ENCODE measurements at regions not wholly inside any gene's neighbourhood (a gene's known extent, or its start where the extent isn't known, plus 50 kb on each side); places are given as distances from the start of the nearest gene placed in this dataset.
A peak's percentile ranks its signal among the peaks of the same experiment; 100 is the strongest.

DNA sequence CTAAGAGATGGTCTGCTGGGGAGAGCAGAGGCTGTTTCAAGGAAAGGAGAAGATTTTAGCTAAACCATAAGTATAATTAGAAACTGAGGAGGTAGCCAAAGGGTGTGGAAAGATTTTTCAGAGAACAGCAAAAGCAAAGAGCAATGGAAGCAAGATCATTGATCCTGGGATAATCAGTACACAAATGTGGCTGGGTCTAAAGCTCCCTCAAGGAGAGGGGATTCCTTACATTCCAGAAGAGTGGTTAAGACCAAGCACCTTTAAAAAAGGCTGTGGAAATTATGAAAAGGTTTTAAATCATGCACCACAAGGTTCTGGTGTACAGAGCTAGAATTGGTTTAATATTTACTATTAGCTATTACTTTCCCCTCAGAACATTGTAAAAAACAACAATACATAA, 246.0 kb upstream of the UBE2E3 start:
- no peak for DNase-seq

- DNase-seq = peak; percentile 12
Measured at GRCh38 chr2:180733330-180733729, 247.1 kb upstream of the UBE2E3 start.

- no peak for DNase-seq
Measured at GRCh38 chr2:180732337-180732736, 248.1 kb upstream of the UBE2E3 start.

DNA sequence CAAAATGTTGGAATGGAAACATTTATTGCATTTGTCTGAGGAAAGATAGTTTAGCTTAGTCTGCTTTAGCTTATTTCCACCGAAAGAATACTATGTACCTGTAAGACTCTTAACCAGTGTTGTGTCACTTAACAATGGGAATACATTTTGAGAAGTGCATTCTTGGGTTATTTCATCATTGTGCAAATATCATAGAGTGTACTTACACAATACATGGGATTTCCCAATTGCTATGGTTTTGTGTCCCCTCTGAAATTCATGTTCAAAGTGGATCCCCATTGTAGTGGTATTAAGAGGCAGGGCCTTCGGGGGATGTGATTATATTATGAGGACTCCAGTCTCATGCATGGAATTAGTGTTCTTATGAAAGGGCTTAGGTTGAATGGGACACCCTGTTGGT, 249.4 kb upstream of the UBE2E3 start:
- DNase-seq = no peak

DNA sequence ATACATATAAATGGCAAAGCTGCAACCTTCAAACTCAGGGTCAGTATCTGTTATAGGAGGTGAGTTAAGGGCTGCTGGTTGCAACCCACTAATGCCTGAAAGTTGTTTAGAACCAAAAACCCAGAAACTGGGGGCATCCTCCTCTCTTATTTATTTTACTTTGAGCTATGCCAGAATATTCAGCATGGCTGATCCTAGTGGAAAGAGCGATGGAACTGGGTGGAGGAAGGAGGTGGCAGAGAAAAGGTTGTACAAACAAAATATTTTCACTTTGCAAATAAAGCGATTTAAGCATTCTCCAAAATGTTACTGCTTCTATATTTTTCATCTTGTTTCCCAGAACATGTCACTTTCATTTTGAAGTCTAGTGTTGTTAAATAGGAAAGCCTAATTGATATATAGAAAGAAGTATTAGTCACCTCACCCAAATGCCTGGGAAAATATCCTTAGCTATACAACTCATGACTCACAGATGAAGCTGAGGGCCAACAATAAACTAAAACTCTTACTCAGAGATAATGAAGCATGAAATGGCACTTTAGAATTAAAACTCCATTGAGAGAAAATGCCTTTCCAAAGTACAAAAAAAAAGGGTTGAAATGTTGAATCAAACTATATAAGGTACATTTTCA, 251.4 kb upstream of the UBE2E3 start:
- DNase-seq = no peak

DNA sequence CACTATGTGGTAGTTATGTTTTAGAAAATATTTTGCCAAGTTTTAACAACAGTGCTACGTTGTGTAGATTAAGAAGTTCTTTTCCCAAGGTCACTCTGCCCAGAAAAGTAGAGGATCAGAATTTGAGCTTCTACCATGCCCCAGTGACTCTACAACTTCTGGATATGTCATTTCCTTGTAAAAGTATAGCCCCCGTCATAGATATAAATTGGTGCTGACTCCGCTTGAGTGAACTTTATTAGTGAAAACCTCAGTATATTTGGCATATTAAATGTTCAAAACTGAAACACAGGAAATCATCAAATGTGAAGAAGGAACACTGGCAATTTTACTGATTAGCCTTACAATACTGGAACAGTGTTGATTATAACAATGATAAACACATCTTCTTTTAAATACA, 256.7 kb upstream of the UBE2E3 start:
- DNase-seq = no peak

DNA sequence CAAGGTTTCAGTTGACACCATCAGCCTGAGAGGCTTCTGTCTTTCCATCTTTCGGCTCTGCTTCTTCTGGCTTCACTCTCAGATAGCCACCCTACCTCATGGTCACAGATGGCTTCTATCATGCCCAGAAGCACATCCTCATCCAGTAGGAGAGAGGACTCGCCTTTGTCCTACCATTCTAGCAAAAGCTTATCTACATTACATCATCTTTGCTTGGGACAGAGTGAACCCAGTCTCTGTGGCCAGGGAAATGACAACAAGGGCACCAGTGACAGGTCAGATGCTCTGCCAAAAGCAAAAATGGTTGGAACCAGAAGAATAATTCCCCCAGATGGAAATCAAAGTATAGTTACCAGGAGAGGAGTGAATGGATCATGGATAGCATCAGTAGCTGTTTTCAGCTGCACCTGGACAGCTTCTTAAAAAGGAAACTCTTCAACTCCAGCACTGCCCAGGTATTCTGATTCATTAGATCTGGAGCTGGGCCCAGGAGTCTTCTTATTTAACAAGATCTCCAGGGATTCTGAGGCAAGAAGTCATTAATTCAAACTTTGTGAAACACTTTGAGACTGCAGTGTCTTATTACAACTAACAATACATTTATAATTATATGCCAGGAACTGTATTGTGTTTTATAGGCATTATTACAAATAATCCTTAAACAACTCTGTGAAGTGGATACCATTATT, 257.7 kb upstream of the UBE2E3 start:
- no peak for DNase-seq

GRCh38 chr2:180720829-180721228, 259.6 kb upstream of the UBE2E3 start:
- DNase-seq = no peak

DNA sequence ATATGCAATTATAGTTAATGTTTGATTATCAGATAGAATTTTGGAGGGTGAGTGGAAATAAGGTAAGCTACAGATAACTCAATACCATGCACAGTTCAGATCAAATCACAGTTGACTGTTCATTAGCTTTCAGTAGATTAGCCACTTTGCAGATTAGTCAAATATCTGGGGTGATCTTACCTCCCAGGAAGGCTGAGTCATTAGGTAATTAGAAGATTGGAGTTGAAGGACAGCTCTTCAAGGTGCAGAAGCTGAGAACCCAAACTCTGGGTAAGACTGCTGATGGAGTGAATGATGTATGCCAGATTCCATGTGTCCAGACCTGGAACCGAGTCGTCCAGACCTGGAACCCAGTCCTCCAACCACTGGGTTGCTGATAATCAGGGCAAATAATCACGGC, 262.8 kb upstream of the UBE2E3 start:
- no peak for DNase-seq

GRCh38 chr2:180716186-180717180, 263.9 kb upstream of the UBE2E3 start:
- DNase-seq = peak; percentile 20

DNA sequence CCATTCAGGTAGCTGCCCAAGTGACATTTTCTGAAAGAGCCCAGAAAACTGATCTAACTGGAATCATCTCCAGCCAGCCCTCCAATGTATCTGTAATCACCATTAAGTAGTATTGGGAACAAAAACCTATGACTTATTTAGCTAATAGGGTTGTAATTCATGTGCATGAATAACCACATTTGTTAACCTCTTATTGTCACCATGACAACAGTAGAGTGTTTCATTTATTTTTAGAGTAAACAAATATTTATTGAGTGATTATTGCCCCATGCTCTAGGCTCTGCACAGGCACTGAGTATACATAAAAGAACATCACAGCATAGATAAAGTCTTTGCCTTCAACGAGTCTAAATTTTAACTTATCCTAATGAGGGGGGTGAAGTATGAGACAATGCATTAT, 265.4 kb upstream of the UBE2E3 start:
- DNase-seq = no peak

GRCh38 chr2:180709392-180710145, 270.8 kb upstream of the UBE2E3 start:
- DNase-seq = no peak

DNA sequence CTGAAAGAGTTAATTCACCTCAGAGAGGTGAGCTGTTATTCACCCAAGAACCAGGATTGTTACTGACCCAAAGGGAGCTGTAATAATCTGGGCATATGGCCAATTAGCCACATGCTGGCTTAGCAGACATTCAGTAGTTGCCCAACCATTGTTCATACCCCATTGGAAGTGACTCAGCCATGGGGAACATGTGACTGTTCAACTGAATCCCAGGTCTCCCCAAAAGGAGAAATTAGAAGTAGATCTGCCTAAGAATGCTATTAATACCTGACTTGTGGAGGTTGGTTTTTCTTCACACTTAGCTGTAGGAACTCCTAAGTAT, 272.6 kb upstream of the UBE2E3 start:
- DNase-seq = peak; percentile 56

DNA sequence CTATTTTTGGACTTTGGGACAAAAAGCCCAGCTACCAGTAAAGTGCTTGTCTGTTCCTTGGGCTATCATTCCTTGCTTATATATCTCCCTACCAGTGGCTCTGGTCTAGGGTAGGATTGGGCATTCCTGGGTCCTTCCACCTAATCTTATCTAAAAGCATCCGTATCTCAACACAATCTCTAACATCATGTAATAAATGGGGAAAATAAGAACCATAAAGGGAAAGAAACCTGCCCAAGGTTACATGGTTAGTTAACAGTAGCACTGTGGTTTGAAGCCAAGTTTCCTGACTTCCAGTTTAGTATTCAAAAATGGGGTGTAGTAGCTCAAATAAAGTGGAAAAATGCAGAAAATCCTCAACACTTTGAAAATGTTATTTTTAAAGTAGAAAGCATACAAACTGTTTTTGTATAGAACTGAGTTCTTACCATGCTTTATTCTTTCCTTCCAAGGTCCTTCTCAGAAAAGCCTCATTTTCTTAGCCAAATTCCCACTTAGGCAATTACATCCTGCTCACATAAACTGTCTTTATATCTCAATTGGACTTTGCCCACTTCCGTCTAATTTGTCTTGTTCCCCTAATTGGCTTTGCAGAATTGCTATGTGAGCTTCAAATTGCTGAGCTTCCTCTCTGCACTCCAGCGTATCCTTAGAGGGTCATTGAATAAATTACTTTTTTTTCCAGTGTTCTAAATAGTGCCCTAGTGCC, 273.1 kb upstream of the UBE2E3 start:
- DNase-seq = no peak

- DNase-seq = peak; percentile 37
Measured at GRCh38 chr2:180706694-180707093, 273.7 kb upstream of the UBE2E3 start.

DNA sequence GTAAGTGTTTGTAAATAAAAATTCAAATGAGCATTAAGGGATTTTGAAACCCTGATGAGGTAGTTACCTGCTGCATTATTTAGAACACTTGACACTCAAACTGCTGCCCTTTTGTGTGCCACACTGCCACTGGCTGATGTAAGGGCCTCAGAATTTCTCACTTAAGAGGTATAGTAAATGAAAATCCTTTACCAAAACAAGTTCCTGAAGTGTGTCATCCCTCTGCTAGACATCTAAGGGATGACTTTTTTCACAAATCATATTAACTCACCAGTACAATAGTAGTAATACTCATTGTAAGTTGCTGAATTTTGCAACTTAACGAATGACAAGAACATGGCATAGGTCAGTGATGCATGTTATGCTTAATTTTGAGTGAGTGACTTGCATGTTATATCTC, 274.9 kb upstream of the UBE2E3 start:
- peak; percentile 71 for DNase-seq

- peak; percentile 73 for DNase-seq
Measured at GRCh38 chr2:180705122-180705521, 275.3 kb upstream of the UBE2E3 start.

DNA sequence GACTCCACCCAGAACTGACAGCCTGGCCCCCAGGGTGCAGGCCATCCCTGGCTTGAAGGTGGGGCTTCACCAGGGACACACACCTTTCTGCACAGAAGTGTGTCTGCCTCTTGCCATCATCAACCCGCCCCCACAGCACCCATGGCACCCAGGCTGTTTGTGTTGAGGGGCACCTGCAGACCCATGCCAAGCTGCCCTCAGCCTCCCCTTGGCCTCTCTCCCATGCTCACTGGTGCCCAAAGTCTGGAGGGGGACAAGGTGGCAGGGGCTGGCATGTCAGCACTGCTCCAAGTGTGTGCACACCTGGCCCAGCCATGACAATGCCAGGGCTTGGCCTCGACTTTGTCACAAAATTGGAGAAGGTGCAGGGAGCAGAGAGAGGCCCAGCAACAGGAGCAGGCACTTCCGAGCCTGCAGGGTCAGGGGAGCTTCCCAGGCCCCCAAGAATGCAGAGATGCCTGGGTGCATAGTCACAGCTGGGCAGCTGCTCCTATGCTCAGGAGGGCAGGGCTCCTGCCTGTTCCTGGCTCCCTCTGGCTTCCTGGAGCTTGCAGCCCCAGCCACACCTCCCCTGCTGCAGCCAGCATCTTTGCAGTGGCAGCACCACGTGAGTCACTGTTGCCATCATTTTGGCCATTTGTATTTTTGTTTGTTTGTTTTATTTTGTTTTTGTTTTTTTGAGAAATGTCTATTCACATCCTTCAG, 280.6 kb upstream of the UBE2E3 start:
- no peak for DNase-seq

DNA sequence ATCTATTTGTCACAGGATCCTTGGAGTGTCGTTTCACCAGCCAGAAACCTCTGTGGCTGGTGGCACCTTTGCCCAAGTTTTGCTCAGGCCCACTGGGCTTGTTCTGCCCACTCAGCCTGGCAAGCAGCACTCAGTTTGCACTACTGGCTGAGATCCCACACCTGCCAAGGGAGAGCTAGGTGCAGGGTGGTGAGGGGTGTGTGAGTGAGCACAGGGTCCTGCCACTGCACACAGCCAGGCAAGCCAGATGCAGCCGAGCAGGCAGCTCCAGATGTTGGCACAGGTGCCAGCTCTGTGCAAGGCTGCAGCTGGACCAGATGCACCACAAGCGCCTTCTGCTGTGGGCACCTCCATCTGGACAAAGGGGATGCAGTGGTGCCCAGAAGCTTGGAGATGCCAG, 281.7 kb upstream of the UBE2E3 start:
- DNase-seq = no peak

- DNase-seq = no peak
Measured at GRCh38 chr2:180695586-180696401, 284.6 kb upstream of the UBE2E3 start.

All from OCI-M1 (cell line).